Gastrocnemius medialis (tissue), 4 donors: ENCODE measurements at regions not wholly inside any gene's neighbourhood (a gene's known extent, or its start where the extent isn't known, plus 50 kb on each side); places are given as distances from the start of the nearest gene placed in this dataset.

Experiments
- ATAC-seq, 2 donors: fragments of 150-250 bp; one replicate each; pipeline ENCODE4 v1.9.1; 2016
- DNase-seq, 2 donors: peaks; one replicate each; pipeline ENCODE4 v3.0.0-alpha.2; 2019
- H3K27ac ChIP-seq, 4 donors: fragments of 200-600 bp; sonication (generic); 1 replicate in 1 of 4; 2 replicates in 3 of 4; pipeline ENCODE4 v1.5.1; 2016 to 2018; ENCODE audit warnings: mild to moderate bottlenecking in 2 of 4, moderate library complexity in 1 of 4
- H3K27me3 ChIP-seq, 3 donors: fragments of 200-600 bp; sonication (generic) in 2 of 3; 1 replicate in 1 of 3; 2 replicates in 2 of 3; pipeline versions ENCODE4 v1.5.1 to v1.6.0; 2016 to 2019; ENCODE audit warnings: mild to moderate bottlenecking in 1 of 3, moderate library complexity in 1 of 3
- H3K36me3 ChIP-seq, 2 donors: fragments of 200-600 bp; sonication (generic) in 1 of 2; one replicate each; pipeline ENCODE4 v1.5.1; 2017 to 2018
- H3K4me1 ChIP-seq, 2 donors: fragments of 200-600 bp; sonication (generic) in 1 of 2; one replicate each; pipeline ENCODE4 v1.5.1; 2016 to 2017; ENCODE audit warnings: mild to moderate bottlenecking in 2 of 2
- H3K4me3 ChIP-seq, 4 donors: fragments of 200-600 bp; sonication (generic) in 3 of 4; 1 replicate in 1 of 4; 2 replicates in 3 of 4; pipeline ENCODE4 v1.5.1; 2016 to 2019; ENCODE audit warnings: mild to moderate bottlenecking in 2 of 4
- H3K9me3 ChIP-seq, 3 donors: fragments of 200-600 bp; sonication (generic) in 2 of 3; 1 replicate in 1 of 3; 2 replicates in 2 of 3; pipeline ENCODE4 v1.5.1; 2016 to 2019
- CTCF ChIP-seq, 5 experiments: fragments of 450-650 bp in 3 of 5; fragments of 200-600 bp in 2 of 5; sonication (generic) in 2 of 5; IDR thresholded peaks in 4 of 5; conservative IDR thresholded peaks in 1 of 5; 1 replicate in 4 of 5; 2 replicates in 1 of 5; pipeline ENCODE4 v1.5.1; 2016 to 2019; ENCODE audit warnings: antibody characterized with exemption in 5 of 5, mild to moderate bottlenecking in 3 of 5, moderate library complexity in 3 of 5
- POLR2A ChIP-seq, 2 donors: fragments of 450-650 bp; IDR thresholded peaks; one replicate each; pipeline ENCODE4 v1.6.1; 2017; ENCODE audit warnings: antibody characterized with exemption in 2 of 2, mild to moderate bottlenecking in 2 of 2, moderate library complexity in 2 of 2
- in situ Hi-C, 4 donors: fragments of 200-750 bp; cut with MboI; loops; one replicate each; pipeline versions ENCODE4 v1.15.0 to v1.8.0; 2017; ENCODE audit warnings: low sequenced_read_pairs in 4 of 4
- intact Hi-C: fragments of 100-400 bp; cut with DNase I; formaldehyde crosslinking; loops from one replicate; pipeline ENCODE4 v1.15.1; 2023; ENCODE audit warnings: low total_unique reads

GRCh38 chrX:134162032-134162431 is 75.0 kb upstream of the CCDC160 start:
- Histone ChIP-seq H3K4me3 (no peak overlapping the region), H3K27me3 (no peaks in the 10 kb centered on the region), H3K27ac (no peak overlapping the region), H3K4me1 (no peaks in the 10 kb centered on the region), H3K9me3 (no peaks in the 10 kb centered on the region), H3K36me3 (no peaks in the 10 kb centered on the region)
- TF ChIP-seq CTCF (IDR thresholded peaks at IDR 0.05 in 4 of 5, conservative IDR thresholded peaks at IDR 0.05 in 1 of 5) (no peak), POLR2A (IDR thresholded peaks at IDR 0.05) (no peak)
- intact Hi-C loops (no loop called here), in situ Hi-C loops (no loop called here)
- ATAC-seq: no peak
- no peak for DNase-seq

GRCh38 chrX:134163836-134164235 is 73.1 kb upstream of the CCDC160 start:
- in situ Hi-C loops (no loop called here), intact Hi-C loops (no loop called here)
- no peak for ATAC-seq
- no peak overlapping the region for H3K27ac ChIP-seq
- H3K4me3 ChIP-seq: no peak overlapping the region
- no peak for TF ChIP-seq POLR2A (IDR thresholded peaks at IDR 0.05)
- TF ChIP-seq CTCF (IDR thresholded peaks at IDR 0.05 in 4 of 5, conservative IDR thresholded peaks at IDR 0.05 in 1 of 5): no peak
- no peaks in the 10 kb centered on the region for H3K4me1 ChIP-seq
- no peak for DNase-seq
- H3K27me3 ChIP-seq: no peaks in the 10 kb centered on the region
- no peaks in the 10 kb centered on the region for H3K9me3 ChIP-seq
- no peaks in the 10 kb centered on the region for H3K36me3 ChIP-seq

- ATAC-seq: no peak
- TF ChIP-seq CTCF (IDR thresholded peaks at IDR 0.05 in 4 of 5, conservative IDR thresholded peaks at IDR 0.05 in 1 of 5) (no peak), POLR2A (IDR thresholded peaks at IDR 0.05) (no peak)
- intact Hi-C loops: no loop called here
These were observed 69.3 kb upstream of the CCDC160 start for GRCh38 chrX:134167591-134168203.

GRCh38 chrX:134171661-134172587 is 65.1 kb upstream of the CCDC160 start:
- in situ Hi-C loops: no loop called here
- Histone ChIP-seq H3K36me3 (no peaks in the 10 kb centered on the region), H3K27ac (peak overlapping the region in 1 of 4 donors; percentile 21), H3K27me3 (peaks cover 0 to 21% (median 12%) of the 10 kb centered on the region in 3 donors), H3K4me1 (no peaks in the 10 kb centered on the region), H3K4me3 (peak overlapping the region; percentile 46 to 60 (median 56)), H3K9me3 (no peaks in the 10 kb centered on the region)
- no peak for ATAC-seq
- TF ChIP-seq CTCF (IDR thresholded peaks at IDR 0.05 in 4 of 5, conservative IDR thresholded peaks at IDR 0.05 in 1 of 5): no peak
- no peak for TF ChIP-seq POLR2A (IDR thresholded peaks at IDR 0.05)
- DNase-seq: no peak
- intact Hi-C loops: no loop called here

More at GRCh38 chrX:134167591-134168203, 69.3 kb upstream of the CCDC160 start:
- H3K36me3 ChIP-seq: no peaks in the 10 kb centered on the region
- H3K4me3 ChIP-seq: no peak overlapping the region
- peaks cover 0 to 3% (median 0%) of the 10 kb centered on the region in 3 donors for H3K27me3 ChIP-seq
- in situ Hi-C loops: no loop called here
- DNase-seq: no peak
- H3K4me1 ChIP-seq: no peaks in the 10 kb centered on the region
- H3K27ac ChIP-seq: no peak overlapping the region
- H3K9me3 ChIP-seq: no peaks in the 10 kb centered on the region
